A549 (cell line): ENCODE measurements at regions not wholly inside any gene's neighbourhood (a gene's known extent, or its start where the extent isn't known, plus 50 kb on each side); places are given as distances from the start of the nearest gene placed in this dataset.

Experiments
- CTCF ChIP-seq: fragments of >200 bp; sonication (Bioruptor Twin); formaldehyde crosslinking; IDR thresholded peaks from 3 replicates; pipeline ENCODE4 v1.5.1; 2016
- MAZ ChIP-seq: fragments of 150-350 bp; IDR thresholded peaks from 2 replicates; pipeline ENCODE4 v1.6.1; 2014; ENCODE audit warnings: antibody characterized with exemption, low read depth, low read length, borderline replicate concordance

- TF ChIP-seq MAZ, result no peak
- no peak for TF ChIP-seq CTCF
Measured at GRCh38 chr21:31530897-31531705, 128.4 kb upstream of the SOD1 start.
